ENCODE measurements at regions not wholly inside any gene's neighbourhood (a gene's known extent, or its start where the extent isn't known, plus 50 kb on each side); places are given as distances from the start of the nearest gene placed in this dataset.

DNA sequence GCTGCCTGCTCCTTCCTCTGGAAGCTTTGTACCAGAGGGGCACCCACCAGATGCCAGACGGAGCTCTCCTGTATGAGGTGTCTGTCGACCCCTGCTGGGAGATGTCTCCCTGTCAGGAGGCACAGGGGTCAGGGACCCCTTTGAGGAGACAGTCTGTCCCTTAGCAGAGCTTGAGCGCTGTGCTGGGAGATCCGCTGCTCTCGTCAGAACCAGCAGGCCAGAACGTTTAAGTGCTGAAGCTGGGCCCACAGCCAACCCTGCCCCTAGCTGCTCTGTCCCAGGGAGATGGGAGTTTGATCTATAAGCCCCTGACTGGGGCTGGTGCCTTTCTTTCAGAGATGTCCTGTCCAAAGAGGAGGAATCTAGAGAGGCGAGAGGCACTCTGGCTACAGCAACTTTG, 260.3 kb upstream of the GPRIN3 start:
- TF ChIP-seq, protein P1, sequence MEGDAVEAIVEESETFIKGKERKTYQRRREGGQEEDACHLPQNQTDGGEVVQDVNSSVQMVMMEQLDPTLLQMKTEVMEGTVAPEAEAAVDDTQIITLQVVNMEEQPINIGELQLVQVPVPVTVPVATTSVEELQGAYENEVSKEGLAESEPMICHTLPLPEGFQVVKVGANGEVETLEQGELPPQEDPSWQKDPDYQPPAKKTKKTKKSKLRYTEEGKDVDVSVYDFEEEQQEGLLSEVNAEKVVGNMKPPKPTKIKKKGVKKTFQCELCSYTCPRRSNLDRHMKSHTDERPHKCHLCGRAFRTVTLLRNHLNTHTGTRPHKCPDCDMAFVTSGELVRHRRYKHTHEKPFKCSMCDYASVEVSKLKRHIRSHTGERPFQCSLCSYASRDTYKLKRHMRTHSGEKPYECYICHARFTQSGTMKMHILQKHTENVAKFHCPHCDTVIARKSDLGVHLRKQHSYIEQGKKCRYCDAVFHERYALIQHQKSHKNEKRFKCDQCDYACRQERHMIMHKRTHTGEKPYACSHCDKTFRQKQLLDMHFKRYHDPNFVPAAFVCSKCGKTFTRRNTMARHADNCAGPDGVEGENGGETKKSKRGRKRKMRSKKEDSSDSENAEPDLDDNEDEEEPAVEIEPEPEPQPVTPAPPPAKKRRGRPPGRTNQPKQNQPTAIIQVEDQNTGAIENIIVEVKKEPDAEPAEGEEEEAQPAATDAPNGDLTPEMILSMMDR (IDR thresholded peaks at IDR 0.05; ENCODE audit: low read depth, low read length), result no peak
- TF ChIP-seq EZH2phosphoT487 (IDR thresholded peaks at IDR 0.05; ENCODE audit: low read depth), result no peak
